ENCODE measurements at regions not wholly inside any gene's neighbourhood (a gene's known extent, or its start where the extent isn't known, plus 50 kb on each side); places are given as distances from the start of the nearest gene placed in this dataset.
"Not testable (repeated sequence)": the region's sequence is repeated elsewhere in the genome, so short reads cannot be mapped to it uniquely, and the experiment has no call there.

- no peak for DNase-seq (ENCODE audit: low read depth, low spot score)
- TF ChIP-seq, protein P1, sequence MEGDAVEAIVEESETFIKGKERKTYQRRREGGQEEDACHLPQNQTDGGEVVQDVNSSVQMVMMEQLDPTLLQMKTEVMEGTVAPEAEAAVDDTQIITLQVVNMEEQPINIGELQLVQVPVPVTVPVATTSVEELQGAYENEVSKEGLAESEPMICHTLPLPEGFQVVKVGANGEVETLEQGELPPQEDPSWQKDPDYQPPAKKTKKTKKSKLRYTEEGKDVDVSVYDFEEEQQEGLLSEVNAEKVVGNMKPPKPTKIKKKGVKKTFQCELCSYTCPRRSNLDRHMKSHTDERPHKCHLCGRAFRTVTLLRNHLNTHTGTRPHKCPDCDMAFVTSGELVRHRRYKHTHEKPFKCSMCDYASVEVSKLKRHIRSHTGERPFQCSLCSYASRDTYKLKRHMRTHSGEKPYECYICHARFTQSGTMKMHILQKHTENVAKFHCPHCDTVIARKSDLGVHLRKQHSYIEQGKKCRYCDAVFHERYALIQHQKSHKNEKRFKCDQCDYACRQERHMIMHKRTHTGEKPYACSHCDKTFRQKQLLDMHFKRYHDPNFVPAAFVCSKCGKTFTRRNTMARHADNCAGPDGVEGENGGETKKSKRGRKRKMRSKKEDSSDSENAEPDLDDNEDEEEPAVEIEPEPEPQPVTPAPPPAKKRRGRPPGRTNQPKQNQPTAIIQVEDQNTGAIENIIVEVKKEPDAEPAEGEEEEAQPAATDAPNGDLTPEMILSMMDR (IDR thresholded peaks at IDR 0.05; ENCODE audit: low read depth, low read length): no peak
- in situ Hi-C loops (cut with HindIII; ENCODE audit: low sequenced_read_pairs): no loop called here
- H3K4me3 ChIP-seq (ENCODE audit: low read depth, low read length): no peak overlapping the region
Measured at GRCh38 chr11:121996574-121996973, 119.4 kb downstream of the BLID start.

- TF ChIP-seq, protein P1 (IDR thresholded peaks at IDR 0.05; ENCODE audit: low read depth, low read length): no peak
- in situ Hi-C loops (cut with HindIII; ENCODE audit: low sequenced_read_pairs): no loop called here
- no peak for DNase-seq (ENCODE audit: low read depth, low spot score)
- no peak overlapping the region for H3K4me3 ChIP-seq (ENCODE audit: low read depth, low read length)
Measured at GRCh38 chr11:121983901-121984300, 132.1 kb downstream of the BLID start.

- H3K4me3 ChIP-seq (ENCODE audit: low read depth, low read length); DNase-seq (ENCODE audit: low read depth, low spot score); in situ Hi-C loops (cut with HindIII; ENCODE audit: low sequenced_read_pairs): not testable (repeated sequence)
Measured at GRCh38 chr11:121977914-121978313, 138.1 kb downstream of the BLID start.

GRCh38 chr11:121968638-121969037, 147.4 kb downstream of the BLID start:
- no peak overlapping the region for H3K4me3 ChIP-seq (ENCODE audit: low read depth, low read length)
- in situ Hi-C loops (cut with HindIII; ENCODE audit: low sequenced_read_pairs): no loop called here
- no peak for DNase-seq (ENCODE audit: low read depth, low spot score)
- TF ChIP-seq, protein P1 (IDR thresholded peaks at IDR 0.05; ENCODE audit: low read depth, low read length): no peak

DNA sequence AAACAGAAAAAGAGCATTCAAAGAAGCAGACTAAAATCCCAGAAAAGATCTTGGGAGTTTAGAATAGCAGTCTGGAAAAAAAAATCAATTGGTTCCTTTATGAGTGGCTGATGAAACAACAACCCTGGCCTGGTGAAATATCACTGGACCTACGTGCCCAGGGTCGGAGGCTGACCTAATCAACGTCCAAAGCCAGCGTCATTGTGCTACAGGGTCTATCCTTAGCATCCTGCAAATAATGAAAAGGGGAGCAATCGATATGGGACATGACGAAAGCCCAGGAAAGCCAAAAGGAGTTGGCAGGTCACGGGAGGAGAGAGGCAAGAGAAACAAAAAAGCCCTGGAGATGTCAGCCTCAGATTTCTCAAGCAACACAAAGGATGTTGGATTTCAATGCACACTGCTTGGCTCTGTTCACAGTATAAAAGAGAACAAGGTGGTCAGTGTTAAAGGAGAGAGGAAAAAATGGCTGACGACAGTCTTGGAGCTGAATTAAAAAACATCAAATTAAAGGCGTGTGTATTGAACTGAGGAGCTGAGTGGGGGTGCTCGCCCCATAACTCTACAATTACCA, 148.8 kb downstream of the BLID start:
- in situ Hi-C loops (cut with HindIII; ENCODE audit: low sequenced_read_pairs): no loop called here
- TF ChIP-seq, protein P1 (IDR thresholded peaks at IDR 0.05; ENCODE audit: low read depth, low read length): no peak
- DNase-seq (ENCODE audit: low read depth, low spot score): no peak
- no peak overlapping the region for H3K4me3 ChIP-seq (ENCODE audit: low read depth, low read length)

GRCh38 chr11:121965330-121965729, 150.7 kb downstream of the BLID start:
- H3K4me3 ChIP-seq (ENCODE audit: low read depth, low read length): no peak overlapping the region
- DNase-seq (ENCODE audit: low read depth, low spot score): peak; percentile 59
- TF ChIP-seq, protein P1 (IDR thresholded peaks at IDR 0.05; ENCODE audit: low read depth, low read length): no peak
- in situ Hi-C loops (cut with HindIII; ENCODE audit: low sequenced_read_pairs): no loop called here

- in situ Hi-C loops (cut with HindIII; ENCODE audit: low sequenced_read_pairs): no loop called here
- peak; percentile 45 for DNase-seq (ENCODE audit: low read depth, low spot score)
Measured at GRCh38 chr11:121964591-121964990, 151.4 kb downstream of the BLID start.

DNA sequence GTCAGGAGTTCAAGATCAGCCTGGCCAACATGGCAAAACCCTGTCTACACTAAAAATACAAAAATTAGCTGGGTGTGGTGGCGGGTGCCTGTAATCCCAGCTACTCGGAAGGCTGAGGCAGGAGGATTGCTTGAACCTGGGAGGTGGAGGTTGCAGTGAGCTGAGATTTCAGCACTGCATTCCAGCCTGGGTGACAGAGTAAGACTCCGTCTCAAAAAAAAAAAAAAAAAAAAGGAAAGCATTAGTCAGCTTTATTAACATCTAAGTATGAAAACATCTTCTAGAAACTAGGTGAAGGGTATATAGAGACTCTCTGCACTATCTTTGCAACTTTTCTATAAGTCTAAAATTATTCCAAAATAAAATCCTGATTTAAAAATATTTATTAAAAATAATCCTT, 152.2 kb downstream of the BLID start:
- H3K4me3 ChIP-seq (ENCODE audit: low read depth, low read length); in situ Hi-C loops (cut with HindIII; ENCODE audit: low sequenced_read_pairs); DNase-seq (ENCODE audit: low read depth, low spot score): not testable (repeated sequence)

More at GRCh38 chr11:121964591-121964990, 151.4 kb downstream of the BLID start:
- TF ChIP-seq, protein P1 (IDR thresholded peaks at IDR 0.05; ENCODE audit: low read depth, low read length): no peak
- H3K4me3 ChIP-seq (ENCODE audit: low read depth, low read length): no peak overlapping the region

Data from astrocyte of the spinal cord (primary cell).